AG09319 (cell line): ENCODE measurements at regions not wholly inside any gene's neighbourhood (a gene's known extent, or its start where the extent isn't known, plus 50 kb on each side); places are given as distances from the start of the nearest gene placed in this dataset.

Source experiments
- DNase-seq: peaks from one replicate; pipeline ENCODE4 v3.0.0-alpha.2; 2010; ENCODE audit warnings: low read depth; ENCODE audit errors: extremely low read depth
- CTCF ChIP-seq: IDR thresholded peaks from 2 replicates; pipeline ENCODE4 v1.5.1; 2011; ENCODE audit warnings: low read depth, mild to moderate bottlenecking, inconsistent platforms, low read length, moderate library complexity

GRCh38 chr3:44042772-44043171, 198.9 kb upstream of the TOPAZ1 start:
- no peak for TF ChIP-seq CTCF
- DNase-seq, result no peak

- DNase-seq, result no peak
These were observed 196.0 kb upstream of the TOPAZ1 start for GRCh38 chr3:44045476-44046275.

GRCh38 chr3:44047796-44048195, 193.9 kb upstream of the TOPAZ1 start:
- DNase-seq, result no peak
- no peak for TF ChIP-seq CTCF

More at GRCh38 chr3:44045476-44046275, 196.0 kb upstream of the TOPAZ1 start:
- no peak for TF ChIP-seq CTCF

GRCh38 chr3:44048196-44048924, 193.3 kb upstream of the TOPAZ1 start:
- TF ChIP-seq CTCF, result no peak
- DNase-seq, result no peak

- no peak for DNase-seq
- no peak for TF ChIP-seq CTCF
These were observed 192.7 kb upstream of the TOPAZ1 start for GRCh38 chr3:44048949-44049348.

- no peak for DNase-seq
- no peak for TF ChIP-seq CTCF
These were observed 191.6 kb upstream of the TOPAZ1 start for GRCh38 chr3:44050101-44050500.

- TF ChIP-seq CTCF, result no peak
- DNase-seq, result no peak
These were observed 190.8 kb upstream of the TOPAZ1 start for GRCh38 chr3:44050867-44051266.
